Subcutaneous abdominal adipose tissue (tissue), 5 donors: ENCODE measurements at regions not wholly inside any gene's neighbourhood (a gene's known extent, or its start where the extent isn't known, plus 50 kb on each side); places are given as distances from the start of the nearest gene placed in this dataset.

Source experiments
- H3K27ac ChIP-seq: one replicate; pipeline ENCODE4 v1.7.0; 2013; ENCODE audit warnings: low read depth, mild to moderate bottlenecking, inconsistent platforms, low read length, moderate library complexity
- H3K27me3 ChIP-seq, 5 donors: one replicate each; pipeline ENCODE4 v1.7.0; 2013; ENCODE audit warnings: low read length in 5 of 5, inconsistent platforms in 1 of 5; ENCODE audit not compliant: control insufficient read depth in 5 of 5, insufficient read depth in 4 of 5
- H3K36me3 ChIP-seq, 5 donors: one replicate each; pipeline ENCODE4 v1.7.0; 2013; ENCODE audit warnings: low read length in 5 of 5; ENCODE audit not compliant: control insufficient read depth in 5 of 5, insufficient read depth in 5 of 5
- H3K4me1 ChIP-seq, 5 donors: one replicate each; pipeline ENCODE4 v1.7.0; 2013; ENCODE audit warnings: low read length in 5 of 5, mild to moderate bottlenecking in 3 of 5, moderate library complexity in 1 of 5; ENCODE audit not compliant: control insufficient read depth in 5 of 5, insufficient read depth in 5 of 5
- H3K4me3 ChIP-seq, 5 donors: one replicate each; pipeline ENCODE4 v1.7.0; 2013; ENCODE audit warnings: low read length in 5 of 5, low read depth in 1 of 5
- H3K9ac ChIP-seq, 5 donors: one replicate each; pipeline ENCODE4 v1.7.0; 2013; ENCODE audit warnings: low read length in 5 of 5, mild to moderate bottlenecking in 4 of 5, moderate library complexity in 3 of 5
- H3K9me3 ChIP-seq, 5 donors: one replicate each; pipeline ENCODE4 v1.7.0; 2013; ENCODE audit warnings: low read length in 5 of 5; ENCODE audit not compliant: control insufficient read depth in 5 of 5
- donor health status: healthy.
- donor health status: healthy.
- donor health status: healthy.
- donor health status: healthy.
- donor health status: healthy.

- H3K9ac ChIP-seq: no peak overlapping the region
- H3K27me3 ChIP-seq: peaks cover 12 to 29% (median 15%) of the 10 kb centered on the region in 5 donors
- peaks cover 0 to 4% (median 0%) of the 10 kb centered on the region in 5 donors for H3K9me3 ChIP-seq
- no peak overlapping the region for H3K27ac ChIP-seq
- H3K36me3 ChIP-seq: no peaks in the 10 kb centered on the region
- H3K4me3 ChIP-seq: no peak overlapping the region
- peaks cover 0 to 4% (median 2%) of the 10 kb centered on the region in 5 donors for H3K4me1 ChIP-seq
Measured at GRCh38 chr16:73285436-73286201, 237.7 kb upstream of the ZFHX3 start.

GRCh38 chr16:73280388-73280787 is 232.5 kb upstream of the ZFHX3 start:
- peaks cover 0 to 3% (median 2%) of the 10 kb centered on the region in 5 donors for H3K4me1 ChIP-seq

GRCh38 chr16:73279451-73279850 is 231.5 kb upstream of the ZFHX3 start:
- Histone ChIP-seq H3K9ac (no peak overlapping the region), H3K27ac (no peak overlapping the region), H3K36me3 (no peaks in the 10 kb centered on the region), H3K4me3 (no peak overlapping the region), H3K9me3 (peaks cover 0 to 4% (median 0%) of the 10 kb centered on the region in 5 donors), H3K4me1 (peaks cover 0 to 2% (median 0%) of the 10 kb centered on the region in 5 donors), H3K27me3 (peaks cover 0 to 3% (median 0%) of the 10 kb centered on the region in 5 donors)

More at GRCh38 chr16:73280388-73280787, 232.5 kb upstream of the ZFHX3 start:
- no peak overlapping the region for H3K4me3 ChIP-seq
- peaks cover 0 to 3% (median 0%) of the 10 kb centered on the region in 5 donors for H3K27me3 ChIP-seq
- no peaks in the 10 kb centered on the region for H3K36me3 ChIP-seq
- no peak overlapping the region for H3K9ac ChIP-seq
- no peak overlapping the region for H3K27ac ChIP-seq
- H3K9me3 ChIP-seq: peaks cover 0 to 4% (median 0%) of the 10 kb centered on the region in 5 donors

- Histone ChIP-seq H3K27ac (no peak overlapping the region), H3K4me3 (no peak overlapping the region), H3K27me3 (peaks cover 0 to 3% (median 0%) of the 10 kb centered on the region in 5 donors), H3K4me1 (peaks cover 0 to 2% (median 0%) of the 10 kb centered on the region in 5 donors), H3K9ac (no peak overlapping the region), H3K9me3 (peaks cover 0 to 4% (median 0%) of the 10 kb centered on the region in 5 donors), H3K36me3 (no peaks in the 10 kb centered on the region)
Measured at GRCh38 chr16:73277071-73277470, 229.1 kb upstream of the ZFHX3 start.

GRCh38 chr16:73275448-73275847 is 227.5 kb upstream of the ZFHX3 start:
- Histone ChIP-seq H3K36me3 (no peaks in the 10 kb centered on the region), H3K4me1 (peaks cover 0 to 2% (median 0%) of the 10 kb centered on the region in 5 donors), H3K4me3 (no peak overlapping the region), H3K27ac (no peak overlapping the region), H3K9ac (no peak overlapping the region), H3K27me3 (no peaks in the 10 kb centered on the region), H3K9me3 (no peaks in the 10 kb centered on the region)

GRCh38 chr16:73275024-73275423 is 227.1 kb upstream of the ZFHX3 start:
- no peak overlapping the region for H3K9ac ChIP-seq
- H3K36me3 ChIP-seq: no peaks in the 10 kb centered on the region
- H3K27ac ChIP-seq: no peak overlapping the region
- no peak overlapping the region for H3K4me3 ChIP-seq
- peaks cover 0 to 2% (median 0%) of the 10 kb centered on the region in 5 donors for H3K4me1 ChIP-seq
- no peaks in the 10 kb centered on the region for H3K9me3 ChIP-seq
- H3K27me3 ChIP-seq: no peaks in the 10 kb centered on the region

- H3K9me3 ChIP-seq: no peaks in the 10 kb centered on the region
- H3K27ac ChIP-seq: no peak overlapping the region
- H3K36me3 ChIP-seq: no peaks in the 10 kb centered on the region
- H3K27me3 ChIP-seq: no peaks in the 10 kb centered on the region
- no peak overlapping the region for H3K9ac ChIP-seq
- no peak overlapping the region for H3K4me3 ChIP-seq
- peaks cover 0 to 2% (median 0%) of the 10 kb centered on the region in 5 donors for H3K4me1 ChIP-seq
Measured at GRCh38 chr16:73274140-73274539, 226.2 kb upstream of the ZFHX3 start.

GRCh38 chr16:73268366-73268993 is 220.6 kb upstream of the ZFHX3 start:
- no peaks in the 10 kb centered on the region for H3K4me1 ChIP-seq
- peaks cover 0 to 6% (median under 1%) of the 10 kb centered on the region in 5 donors for H3K9me3 ChIP-seq
- no peak overlapping the region for H3K27ac ChIP-seq
- H3K27me3 ChIP-seq: peaks cover 0 to 6% (median 0%) of the 10 kb centered on the region in 5 donors
- no peak overlapping the region for H3K9ac ChIP-seq
- no peaks in the 10 kb centered on the region for H3K36me3 ChIP-seq
- H3K4me3 ChIP-seq: no peak overlapping the region

GRCh38 chr16:73265935-73266334 is 218.0 kb upstream of the ZFHX3 start:
- H3K9me3 ChIP-seq: peaks cover 0 to 16% (median 4%) of the 10 kb centered on the region in 5 donors
- H3K36me3 ChIP-seq: no peaks in the 10 kb centered on the region
- no peak overlapping the region for H3K27ac ChIP-seq
- H3K4me3 ChIP-seq: no peak overlapping the region
- H3K4me1 ChIP-seq: no peaks in the 10 kb centered on the region
- H3K9ac ChIP-seq: no peak overlapping the region
- peaks cover 0 to 6% (median 0%) of the 10 kb centered on the region in 5 donors for H3K27me3 ChIP-seq
